MM.1S (cell line): ENCODE measurements at regions not wholly inside any gene's neighbourhood (a gene's known extent, or its start where the extent isn't known, plus 50 kb on each side); places are given as distances from the start of the nearest gene placed in this dataset.

Source experiments
- DNase-seq: peaks from one replicate; pipeline ENCODE4 v3.0.0-alpha.2; 2015
- H2AFZ ChIP-seq: fragments of 300-600 bp; sonication (generic); 2 replicates; pipeline ENCODE4 v1.6.0; 2016; ENCODE audit warnings: antibody characterized with exemption, low read length
- H3F3A ChIP-seq: fragments of 300-600 bp; sonication (generic); 2 replicates; pipeline ENCODE4 v1.6.1; 2016; ENCODE audit warnings: mild to moderate bottlenecking, antibody characterized with exemption, low read length, moderate library complexity, mixed read lengths; ENCODE audit not compliant: insufficient read depth
- H3K27ac ChIP-seq: fragments of 300-600 bp; sonication (generic); 2 replicates; pipeline ENCODE4 v1.5.1; 2016; ENCODE audit warnings: mild to moderate bottlenecking, low read length
- H3K27me3 ChIP-seq: fragments of 300-600 bp; sonication (generic); replicated peaks from 2 replicates; pipeline ENCODE4 v1.6.0; 2016; ENCODE audit warnings: low read length; ENCODE audit not compliant: insufficient read depth
- H3K36me3 ChIP-seq: fragments of 300-600 bp; sonication (generic); replicated peaks from 2 replicates; pipeline ENCODE4 v1.6.1; 2016; ENCODE audit warnings: mild to moderate bottlenecking, low read length, mixed read lengths; ENCODE audit not compliant: insufficient read depth
- H3K4me1 ChIP-seq: fragments of 300-600 bp; sonication (generic); 2 replicates; pipeline ENCODE4 v1.6.1; 2016; ENCODE audit warnings: low read length, mixed read lengths
- H3K4me2 ChIP-seq: fragments of 300-600 bp; sonication (generic); 2 replicates; pipeline ENCODE4 v1.6.0; 2016; ENCODE audit warnings: low read depth, low read length
- H3K4me3 ChIP-seq: fragments of 300-600 bp; sonication (generic); 2 replicates; pipeline ENCODE4 v1.5.1; 2016; ENCODE audit warnings: low read length, mixed read lengths
- H3K79me2 ChIP-seq: fragments of 300-600 bp; sonication (generic); 2 replicates; pipeline ENCODE4 v1.6.1; 2016; ENCODE audit warnings: mixed run types, low read length, mixed read lengths
- H3K9ac ChIP-seq: fragments of 300-600 bp; sonication (generic); 2 replicates; pipeline ENCODE4 v1.6.1; 2016; ENCODE audit warnings: low read length, mixed read lengths
- H3K9me2 ChIP-seq: fragments of 300-600 bp; sonication (generic); replicated peaks from 2 replicates; pipeline ENCODE4 v1.6.1; 2016; ENCODE audit warnings: mild to moderate bottlenecking, low read length, mixed read lengths; ENCODE audit not compliant: insufficient read depth
- H3K9me3 ChIP-seq: fragments of 300-600 bp; sonication (generic); replicated peaks from 2 replicates; pipeline ENCODE4 v1.6.1; 2016; ENCODE audit warnings: mild to moderate bottlenecking, low read length, mixed read lengths; ENCODE audit not compliant: insufficient read depth
- H4K20me1 ChIP-seq: fragments of 300-600 bp; sonication (generic); 2 replicates; pipeline ENCODE4 v1.6.1; 2016; ENCODE audit warnings: mild to moderate bottlenecking, low read length, moderate library complexity, mixed read lengths; ENCODE audit not compliant: insufficient read depth
- EZH2 ChIP-seq: fragments of 300-600 bp; sonication (generic); optimal IDR thresholded peaks from 2 replicates; pipeline ENCODE3; 2017; ENCODE audit warnings: low read depth, mild to moderate bottlenecking, antibody characterized with exemption, low read length, mixed read lengths
- EZH2phosphoT487 ChIP-seq: fragments of 300-600 bp; sonication (generic); IDR thresholded peaks from 2 replicates; pipeline ENCODE4 v1.6.1; 2018; ENCODE audit warnings: antibody characterized with exemption, low read length
- TF ChIP-seq, protein P1 (sequence below): fragments of 300-600 bp; sonication (generic); IDR thresholded peaks from 2 replicates; pipeline ENCODE4 v1.5.1; 2016; ENCODE audit warnings: antibody characterized with exemption, low read length, mixed read lengths

DNA sequence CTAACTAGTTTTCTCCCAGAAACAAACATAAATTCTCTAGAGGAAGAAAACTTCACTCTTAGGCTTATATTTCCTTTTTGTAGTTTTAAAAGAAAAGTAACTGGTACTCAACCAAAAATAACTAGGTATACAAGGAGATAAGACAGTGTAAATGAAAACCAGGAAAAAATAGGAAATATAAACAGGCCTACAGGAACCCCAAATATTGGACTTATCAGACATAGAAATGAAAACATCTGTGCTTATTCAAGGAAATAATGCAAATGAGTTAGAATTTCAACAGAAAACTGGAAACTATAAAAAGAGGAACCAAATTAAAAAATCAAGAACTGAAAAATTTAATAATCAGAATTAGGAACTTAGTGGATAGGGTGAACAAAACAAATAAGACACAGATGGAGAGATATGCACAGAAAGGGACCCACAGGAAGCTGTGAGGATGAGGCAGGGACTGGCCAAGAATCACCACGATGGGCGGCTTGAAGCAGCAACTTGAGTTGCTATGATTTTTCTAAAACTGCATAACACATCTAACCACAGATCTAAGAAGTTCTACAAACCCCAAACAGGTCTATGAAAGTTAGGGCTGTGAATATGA, 67.5 kb upstream of the ACTRT2 start:
- no peaks in the 10 kb centered on the region for H3F3A ChIP-seq
- no peak overlapping the region for H2AFZ ChIP-seq
- no peak overlapping the region for H3K9ac ChIP-seq
- TF ChIP-seq EZH2phosphoT487, result no peak
- TF ChIP-seq, protein P1, sequence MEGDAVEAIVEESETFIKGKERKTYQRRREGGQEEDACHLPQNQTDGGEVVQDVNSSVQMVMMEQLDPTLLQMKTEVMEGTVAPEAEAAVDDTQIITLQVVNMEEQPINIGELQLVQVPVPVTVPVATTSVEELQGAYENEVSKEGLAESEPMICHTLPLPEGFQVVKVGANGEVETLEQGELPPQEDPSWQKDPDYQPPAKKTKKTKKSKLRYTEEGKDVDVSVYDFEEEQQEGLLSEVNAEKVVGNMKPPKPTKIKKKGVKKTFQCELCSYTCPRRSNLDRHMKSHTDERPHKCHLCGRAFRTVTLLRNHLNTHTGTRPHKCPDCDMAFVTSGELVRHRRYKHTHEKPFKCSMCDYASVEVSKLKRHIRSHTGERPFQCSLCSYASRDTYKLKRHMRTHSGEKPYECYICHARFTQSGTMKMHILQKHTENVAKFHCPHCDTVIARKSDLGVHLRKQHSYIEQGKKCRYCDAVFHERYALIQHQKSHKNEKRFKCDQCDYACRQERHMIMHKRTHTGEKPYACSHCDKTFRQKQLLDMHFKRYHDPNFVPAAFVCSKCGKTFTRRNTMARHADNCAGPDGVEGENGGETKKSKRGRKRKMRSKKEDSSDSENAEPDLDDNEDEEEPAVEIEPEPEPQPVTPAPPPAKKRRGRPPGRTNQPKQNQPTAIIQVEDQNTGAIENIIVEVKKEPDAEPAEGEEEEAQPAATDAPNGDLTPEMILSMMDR, result no peak
- TF ChIP-seq EZH2, result no peak
- peaks cover 67% of the 10 kb centered on the region for H3K27me3 ChIP-seq
- H3K4me3 ChIP-seq, result no peak overlapping the region
- no peaks in the 10 kb centered on the region for H3K79me2 ChIP-seq
- no peaks in the 10 kb centered on the region for H3K9me3 ChIP-seq
- no peak overlapping the region for H3K27ac ChIP-seq
- no peaks in the 10 kb centered on the region for H3K9me2 ChIP-seq
- no peak for DNase-seq
- H3K36me3 ChIP-seq, result no peaks in the 10 kb centered on the region
- H3K4me1 ChIP-seq, result no peaks in the 10 kb centered on the region
- H3K4me2 ChIP-seq, result no peak overlapping the region
- H4K20me1 ChIP-seq, result no peaks in the 10 kb centered on the region

GRCh38 chr1:2955652-2956051, 65.6 kb upstream of the ACTRT2 start:
- H3K27me3 ChIP-seq, result peaks cover 68% of the 10 kb centered on the region
- no peaks in the 10 kb centered on the region for H4K20me1 ChIP-seq
- no peaks in the 10 kb centered on the region for H3F3A ChIP-seq
- H3K36me3 ChIP-seq, result no peaks in the 10 kb centered on the region
- no peak overlapping the region for H3K4me3 ChIP-seq
- no peak overlapping the region for H3K4me2 ChIP-seq
- no peak overlapping the region for H3K27ac ChIP-seq
- H3K9me3 ChIP-seq, result no peaks in the 10 kb centered on the region
- H3K79me2 ChIP-seq, result no peaks in the 10 kb centered on the region
- H3K9ac ChIP-seq, result no peak overlapping the region
- no peak overlapping the region for H2AFZ ChIP-seq
- no peak for DNase-seq
- no peaks in the 10 kb centered on the region for H3K4me1 ChIP-seq
- TF ChIP-seq EZH2phosphoT487, result no peak
- TF ChIP-seq EZH2, result no peak
- TF ChIP-seq, protein P1, result no peak
- no peaks in the 10 kb centered on the region for H3K9me2 ChIP-seq

GRCh38 chr1:2956576-2956975, 64.7 kb upstream of the ACTRT2 start:
- no peaks in the 10 kb centered on the region for H3F3A ChIP-seq
- no peaks in the 10 kb centered on the region for H3K9me2 ChIP-seq
- H3K79me2 ChIP-seq, result no peaks in the 10 kb centered on the region
- peaks cover 68% of the 10 kb centered on the region for H3K27me3 ChIP-seq
- no peak overlapping the region for H2AFZ ChIP-seq
- H4K20me1 ChIP-seq, result no peaks in the 10 kb centered on the region
- no peaks in the 10 kb centered on the region for H3K4me1 ChIP-seq
- no peak for DNase-seq
- no peak overlapping the region for H3K27ac ChIP-seq
- no peaks in the 10 kb centered on the region for H3K9me3 ChIP-seq
- TF ChIP-seq, protein P1, result no peak
- TF ChIP-seq EZH2 (no peak), EZH2phosphoT487 (no peak)
- H3K9ac ChIP-seq, result no peak overlapping the region
- H3K36me3 ChIP-seq, result no peaks in the 10 kb centered on the region
- no peak overlapping the region for H3K4me3 ChIP-seq
- H3K4me2 ChIP-seq, result no peak overlapping the region
